ENCODE measurements at regions not wholly inside any gene's neighbourhood (a gene's known extent, or its start where the extent isn't known, plus 50 kb on each side); places are given as distances from the start of the nearest gene placed in this dataset.
A peak's percentile ranks its signal among the peaks of the same experiment; 100 is the strongest.

- H3K27ac Mint-ChIP-seq = no peak overlapping the region
- peaks cover 8% of the 10 kb centered on the region for H3K9me3 Mint-ChIP-seq
- no peak for DNase-seq
- H3K4me3 Mint-ChIP-seq = no peak overlapping the region
- TF ChIP-seq CTCF (IDR thresholded peaks at IDR 0.05) = no peak
- no peaks in the 10 kb centered on the region for H3K36me3 Mint-ChIP-seq (ENCODE audit: low read depth)
- no peaks in the 10 kb centered on the region for H3K27me3 Mint-ChIP-seq (ENCODE audit: low read depth, poor library complexity)
- peaks cover 34% of the 10 kb centered on the region for H3K4me1 Mint-ChIP-seq
Measured at GRCh38 chr5:107293541-107294210, 377.1 kb downstream of the EFNA5 start.

GRCh38 chr5:107291866-107292265 lies 378.9 kb downstream of the EFNA5 start:
- TF ChIP-seq CTCF (IDR thresholded peaks at IDR 0.05) = no peak
- H3K4me3 Mint-ChIP-seq = no peak overlapping the region
- no peak for DNase-seq
- H3K36me3 Mint-ChIP-seq (ENCODE audit: low read depth) = no peaks in the 10 kb centered on the region
- H3K27me3 Mint-ChIP-seq (ENCODE audit: low read depth, poor library complexity) = peaks cover 3% of the 10 kb centered on the region
- H3K27ac Mint-ChIP-seq = no peak overlapping the region
- H3K9me3 Mint-ChIP-seq = no peaks in the 10 kb centered on the region
- peaks cover 29% of the 10 kb centered on the region for H3K4me1 Mint-ChIP-seq

GRCh38 chr5:107290780-107291398 lies 379.8 kb downstream of the EFNA5 start:
- Mint-ChIP-seq H3K9me3 (no peaks in the 10 kb centered on the region), H3K36me3 (ENCODE audit: low read depth) (no peaks in the 10 kb centered on the region), H3K27me3 (ENCODE audit: low read depth, poor library complexity) (peaks cover 3% of the 10 kb centered on the region), H3K4me3 (no peak overlapping the region), H3K4me1 (peaks cover 23% of the 10 kb centered on the region), H3K27ac (peak overlapping the region; percentile 43)
- no peak for TF ChIP-seq CTCF (IDR thresholded peaks at IDR 0.05)
- DNase-seq = no peak

GRCh38 chr5:107289030-107289714 lies 381.6 kb downstream of the EFNA5 start:
- Mint-ChIP-seq H3K4me3 (no peak overlapping the region), H3K9me3 (no peaks in the 10 kb centered on the region), H3K27ac (no peak overlapping the region), H3K4me1 (peaks cover 10% of the 10 kb centered on the region), H3K36me3 (ENCODE audit: low read depth) (no peaks in the 10 kb centered on the region), H3K27me3 (ENCODE audit: low read depth, poor library complexity) (peaks cover 3% of the 10 kb centered on the region)
- TF ChIP-seq CTCF (IDR thresholded peaks at IDR 0.05) = no peak
- no peak for DNase-seq

- no peak for TF ChIP-seq CTCF (IDR thresholded peaks at IDR 0.05)
- Mint-ChIP-seq H3K27me3 (ENCODE audit: low read depth, poor library complexity) (peaks cover 3% of the 10 kb centered on the region), H3K27ac (no peak overlapping the region), H3K4me3 (no peak overlapping the region), H3K36me3 (ENCODE audit: low read depth) (no peaks in the 10 kb centered on the region), H3K4me1 (peaks cover 10% of the 10 kb centered on the region), H3K9me3 (no peaks in the 10 kb centered on the region)
- no peak for DNase-seq
Measured at GRCh38 chr5:107286447-107287098, 384.2 kb downstream of the EFNA5 start.

All from nephron progenitor cell (in vitro differentiated cells).